ENCODE measurements at regions not wholly inside any gene's neighbourhood (a gene's known extent, or its start where the extent isn't known, plus 50 kb on each side); places are given as distances from the start of the nearest gene placed in this dataset.
A peak's percentile ranks its signal among the peaks of the same experiment; 100 is the strongest.

- Histone ChIP-seq H3K9me3 (no peaks in the 10 kb centered on the region), H3K27ac (no peak overlapping the region), H3K36me3 (no peaks in the 10 kb centered on the region), H3K4me3 (no peak overlapping the region), H3K4me1 (ENCODE audit: insufficient read depth) (no peaks in the 10 kb centered on the region), H3K27me3 (no peaks in the 10 kb centered on the region)
- 48 to 77% (median 57%) methylated on average over 3 of the region's 3 CpGs for WGBS, 3 donors
- TF ChIP-seq POLR2A (IDR thresholded peaks at IDR 0.05) (no peak), CTCF (IDR thresholded peaks at IDR 0.05) (no peak), EP300 (IDR thresholded peaks at IDR 0.05) (no peak)
- intact Hi-C loops (cut with DNase I) = no loop called here
- DNase-seq = no peak
Measured at GRCh38 chr15:47177177-47177576, 540.1 kb upstream of the SEMA6D start.

GRCh38 chr15:47179988-47180387 lies 537.3 kb upstream of the SEMA6D start:
- Histone ChIP-seq H3K4me3 (no peak overlapping the region), H3K4me1 (ENCODE audit: insufficient read depth) (no peaks in the 10 kb centered on the region), H3K9me3 (no peaks in the 10 kb centered on the region), H3K36me3 (no peaks in the 10 kb centered on the region), H3K27ac (no peak overlapping the region), H3K27me3 (no peaks in the 10 kb centered on the region)
- no peak for TF ChIP-seq CTCF (IDR thresholded peaks at IDR 0.05)
- no peak for TF ChIP-seq POLR2A (IDR thresholded peaks at IDR 0.05)
- no peak for TF ChIP-seq EP300 (IDR thresholded peaks at IDR 0.05)
- intact Hi-C loops (cut with DNase I) = no loop called here
- DNase-seq = no peak
- 24 to 48% (median 31%) methylated on average over 4 of the region's 4 CpGs for WGBS, 3 donors

- Histone ChIP-seq H3K4me3 (no peak overlapping the region), H3K4me1 (ENCODE audit: insufficient read depth) (no peaks in the 10 kb centered on the region), H3K27me3 (no peaks in the 10 kb centered on the region), H3K36me3 (no peaks in the 10 kb centered on the region), H3K9me3 (no peaks in the 10 kb centered on the region), H3K27ac (no peak overlapping the region)
- DNase-seq = no peak
- TF ChIP-seq EP300 (IDR thresholded peaks at IDR 0.05) (no peak), POLR2A (IDR thresholded peaks at IDR 0.05) (no peak), CTCF (IDR thresholded peaks at IDR 0.05) (no peak)
- intact Hi-C loops (cut with DNase I) = no loop called here
- 43 to 55% (median 47%) methylated on average over 2 of the region's 2 CpGs for WGBS, 3 donors
Measured at GRCh38 chr15:47182818-47183217, 534.5 kb upstream of the SEMA6D start.

- Histone ChIP-seq H3K9me3 (no peaks in the 10 kb centered on the region), H3K36me3 (no peaks in the 10 kb centered on the region), H3K27ac (no peak overlapping the region), H3K27me3 (no peaks in the 10 kb centered on the region), H3K4me3 (peak overlapping the region; percentile 26), H3K4me1 (ENCODE audit: insufficient read depth) (no peaks in the 10 kb centered on the region)
- DNase-seq = peak in 2 of 5 donors; percentile 11 to 33
- intact Hi-C loops (cut with DNase I) = no loop called here
- 1 to 2% (median 1%) methylated on average over 84 of the region's 84 CpGs for WGBS, 3 donors
- TF ChIP-seq POLR2A (IDR thresholded peaks at IDR 0.05) (no peak), CTCF (IDR thresholded peaks at IDR 0.05) (no peak), EP300 (IDR thresholded peaks at IDR 0.05) (no peak)
Measured at GRCh38 chr15:47184003-47184907, 533.0 kb upstream of the SEMA6D start.
